Activated CD4-positive, alpha-beta T cell treated with anti-CD3 and anti-CD28 coated beads for 48 hours (primary cell): ENCODE measurements at regions not wholly inside any gene's neighbourhood (a gene's known extent, or its start where the extent isn't known, plus 50 kb on each side); places are given as distances from the start of the nearest gene placed in this dataset.

ENCODE experiments used
- DNase-seq: peaks from one replicate; pipeline ENCODE4 v3.0.0-alpha.2; 2020

- peak; percentile 54 for DNase-seq
Observed at GRCh38 chr14:75333606-75334548, 55.2 kb downstream of the FOS start.

GRCh38 chr14:75334549-75335051 lies 56.0 kb downstream of the FOS start:
- peak; percentile 17 for DNase-seq

GRCh38 chr14:75335571-75335970 lies 56.9 kb downstream of the FOS start:
- DNase-seq = no peak

- DNase-seq = no peak
Observed at GRCh38 chr14:75338398-75338797, 59.8 kb downstream of the FOS start.

- no peak for DNase-seq
Observed at GRCh38 chr14:75339059-75339458, 60.4 kb downstream of the FOS start.

GRCh38 chr14:75340921-75341320 lies 62.3 kb downstream of the FOS start:
- DNase-seq = no peak

GRCh38 chr14:75341620-75342019 lies 63.0 kb downstream of the FOS start:
- DNase-seq = no peak

- DNase-seq = no peak
Observed at GRCh38 chr14:75342762-75343599, 64.4 kb downstream of the FOS start.

GRCh38 chr14:75343911-75344310 lies 65.3 kb downstream of the FOS start:
- DNase-seq = no peak

- no peak for DNase-seq
Observed at GRCh38 chr14:75344411-75344810, 65.8 kb downstream of the FOS start.

GRCh38 chr14:75350505-75351060 lies 72.0 kb downstream of the FOS start:
- no peak for DNase-seq

GRCh38 chr14:75359098-75359497 lies 68.7 kb upstream of the JDP2 start:
- no peak for DNase-seq

- no peak for DNase-seq
Observed at GRCh38 chr14:75361041-75361440, 66.8 kb upstream of the JDP2 start.

- DNase-seq = no peak
Observed at GRCh38 chr14:75361751-75362433, 65.9 kb upstream of the JDP2 start.

- DNase-seq = no peak
Observed at GRCh38 chr14:75363130-75363529, 64.7 kb upstream of the JDP2 start.

GRCh38 chr14:75363570-75364227 lies 64.1 kb upstream of the JDP2 start:
- no peak for DNase-seq

GRCh38 chr14:75365116-75365515 lies 62.7 kb upstream of the JDP2 start:
- DNase-seq = no peak

GRCh38 chr14:75366963-75367362 lies 60.9 kb upstream of the JDP2 start:
- DNase-seq = no peak

GRCh38 chr14:75368333-75368732 lies 59.5 kb upstream of the JDP2 start:
- no peak for DNase-seq

- no peak for DNase-seq
Observed at GRCh38 chr14:75369506-75369905, 58.3 kb upstream of the JDP2 start.

GRCh38 chr14:75370416-75371205 lies 57.2 kb upstream of the JDP2 start:
- no peak for DNase-seq
